HG03521 (cell line): ENCODE measurements at regions not wholly inside any gene's neighbourhood (a gene's known extent, or its start where the extent isn't known, plus 50 kb on each side); places are given as distances from the start of the nearest gene placed in this dataset.

Source experiments
- ATAC-seq: cut with Tn5 transposase; IDR thresholded peaks from one replicate; pipeline ENCODE4 v1.9.1; 2021; ENCODE audit warnings: mild to moderate bottlenecking, moderate library complexity; ENCODE audit not compliant: unreplicated experiment

DNA sequence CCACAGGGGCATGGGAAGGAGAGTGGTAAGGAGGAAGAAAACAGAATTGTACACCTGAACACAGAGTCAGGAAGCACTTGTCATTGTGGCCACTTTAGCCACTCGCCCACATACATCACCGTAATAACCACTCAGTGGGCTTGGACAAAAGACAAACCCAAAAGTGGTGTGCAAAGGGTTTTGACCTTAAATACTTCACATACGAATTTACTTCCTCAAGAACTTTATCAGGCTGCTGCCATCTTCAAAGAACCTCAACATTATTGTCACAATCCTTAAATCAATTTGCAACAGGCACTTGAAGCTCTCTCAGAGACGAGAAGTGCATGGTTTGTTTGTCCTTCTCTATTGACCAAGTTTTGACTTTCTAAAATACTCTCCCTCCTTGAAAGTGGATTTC lies 187.3 kb upstream of the EGLN3 start:
- no peak for ATAC-seq

DNA sequence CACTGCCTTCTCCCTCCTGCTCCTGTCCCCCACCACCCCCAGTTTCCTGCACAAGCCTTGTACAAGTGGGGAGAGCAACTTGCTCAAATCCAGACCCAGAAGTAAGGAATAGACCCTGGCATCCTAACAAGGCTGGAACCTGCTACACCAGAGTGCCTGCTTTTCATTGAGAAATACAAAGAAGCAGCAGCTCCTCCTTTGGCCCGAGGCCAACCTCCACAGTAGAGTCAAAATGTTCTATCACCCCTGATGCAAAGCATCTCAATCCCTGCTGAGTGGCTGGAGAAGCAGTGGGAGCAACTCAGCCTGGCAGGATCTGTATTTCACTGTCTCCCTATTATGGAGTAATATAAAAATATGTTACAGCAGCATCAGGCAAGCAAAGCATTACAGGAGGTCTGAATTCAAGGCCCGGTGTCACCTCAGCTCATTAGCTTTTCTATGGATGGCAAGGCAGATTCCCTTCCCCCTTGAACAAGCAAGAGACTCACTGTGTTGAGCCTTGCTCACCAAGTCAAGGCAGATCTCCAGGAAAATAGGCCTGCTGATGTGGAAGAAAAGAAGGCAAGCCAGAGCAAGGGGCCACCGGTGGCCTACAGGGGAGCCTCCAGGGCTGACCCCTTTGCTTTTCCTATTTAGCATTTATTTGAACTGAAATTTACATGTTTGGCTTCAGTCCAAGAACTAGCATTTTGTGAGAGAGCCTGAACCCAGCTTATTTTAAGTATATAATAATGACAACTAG lies 186.3 kb upstream of the EGLN3 start:
- ATAC-seq = no peak

DNA sequence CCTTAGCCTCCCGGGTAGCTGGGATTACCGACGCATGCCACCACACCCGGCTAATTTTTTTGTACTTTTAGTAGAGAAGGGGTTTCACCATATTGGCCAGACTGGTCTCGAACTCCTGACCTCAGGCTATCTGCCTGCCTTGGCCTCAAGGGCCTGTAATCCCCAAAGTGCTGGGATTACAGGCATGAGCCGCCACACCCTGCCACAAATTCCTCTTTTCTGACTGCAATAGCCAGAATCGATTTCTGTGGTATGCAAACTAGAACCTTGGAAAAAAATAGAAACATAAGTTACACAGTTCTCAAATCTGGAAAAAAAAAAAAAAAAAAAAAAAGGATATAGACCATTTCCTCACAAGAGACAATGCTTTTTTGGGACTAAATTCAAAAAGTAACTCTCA lies 184.6 kb upstream of the EGLN3 start:
- ATAC-seq = no peak

DNA sequence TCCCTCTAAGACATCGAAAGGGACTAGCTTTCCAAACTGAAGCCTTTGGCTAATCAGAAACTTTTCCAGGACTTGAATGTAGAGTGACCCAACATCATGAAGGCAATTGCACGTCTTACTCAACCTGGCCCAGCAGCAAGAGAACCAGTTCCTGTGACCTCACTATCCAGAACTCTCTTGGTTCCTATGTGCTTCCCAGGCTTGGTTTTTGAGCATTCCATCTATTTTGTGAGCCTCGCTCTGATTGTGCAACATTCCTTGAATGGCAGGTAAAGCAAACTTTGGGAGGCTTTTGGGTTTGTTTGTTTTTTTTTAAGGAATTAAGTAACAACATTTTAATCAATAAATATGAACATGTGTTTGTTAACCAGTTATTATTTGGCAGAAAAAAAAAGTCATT lies 183.6 kb upstream of the EGLN3 start:
- ATAC-seq = no peak

DNA sequence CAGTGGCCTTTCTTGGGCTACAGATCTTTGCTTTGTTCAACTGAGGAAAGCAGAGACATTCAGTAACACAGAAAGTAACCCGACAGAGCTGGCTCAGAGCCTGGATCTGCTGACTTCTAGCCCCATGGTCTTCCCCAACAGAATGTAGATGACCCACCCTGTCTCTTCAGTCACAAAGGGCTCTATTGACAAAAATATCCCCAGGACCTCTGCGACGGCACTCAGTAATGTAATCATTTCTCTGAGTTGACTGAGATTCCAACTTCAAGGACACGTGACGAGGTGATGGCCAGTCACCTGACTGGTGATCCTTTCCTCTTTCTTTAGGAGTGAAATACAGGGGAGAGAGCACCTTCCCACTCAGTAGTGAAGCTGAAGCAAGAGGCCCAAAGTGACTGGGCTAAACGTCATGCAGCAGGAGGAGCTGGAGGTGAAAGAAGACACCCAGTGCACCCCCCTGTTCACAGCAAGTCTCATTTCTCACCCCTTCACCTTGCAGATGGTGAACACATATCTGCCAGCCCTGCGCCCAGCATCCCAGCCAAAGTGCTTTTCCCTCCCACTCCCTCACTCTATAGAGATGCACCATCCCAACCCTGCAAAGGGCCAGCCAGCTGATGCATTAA lies 179.2 kb upstream of the EGLN3 start:
- ATAC-seq = no peak

DNA sequence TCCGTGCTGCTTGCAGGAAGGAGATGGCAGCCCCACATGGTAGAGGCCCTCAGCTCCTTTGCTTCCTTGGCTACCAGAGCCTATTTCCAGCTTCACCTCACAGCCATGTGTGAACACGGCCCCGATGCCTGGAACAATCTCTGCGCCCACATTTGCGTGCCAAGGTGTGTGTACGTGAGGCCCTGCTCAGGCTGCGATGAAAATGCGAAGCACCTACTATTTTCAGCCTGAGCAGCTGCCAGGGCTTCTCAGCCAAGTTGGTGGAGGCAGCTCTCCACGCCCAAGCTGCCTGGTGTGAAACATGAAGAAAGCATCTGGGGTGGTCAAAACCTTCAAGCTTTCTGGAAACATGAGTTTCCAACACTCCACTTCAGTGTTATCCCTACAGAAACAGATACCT lies 177.8 kb upstream of the EGLN3 start:
- ATAC-seq = no peak

DNA sequence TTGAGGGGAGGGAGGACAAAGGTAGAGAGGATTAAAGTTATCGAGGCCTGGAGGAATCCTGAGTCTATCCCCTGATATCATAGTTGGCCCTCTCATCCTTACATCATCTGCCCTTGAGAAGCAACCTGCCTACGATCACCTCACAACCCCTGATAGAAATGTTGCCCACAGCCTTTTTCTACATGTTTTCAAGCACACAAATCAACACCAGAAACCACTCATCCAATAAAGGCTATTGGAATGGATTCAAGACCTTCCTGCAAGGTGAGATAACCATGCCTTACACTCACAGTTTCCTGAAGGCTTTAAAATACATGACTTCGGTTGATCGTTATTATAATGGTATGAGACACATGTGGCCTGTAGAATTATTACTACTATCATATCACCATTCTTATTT lies 175.7 kb upstream of the EGLN3 start:
- no peak for ATAC-seq

DNA sequence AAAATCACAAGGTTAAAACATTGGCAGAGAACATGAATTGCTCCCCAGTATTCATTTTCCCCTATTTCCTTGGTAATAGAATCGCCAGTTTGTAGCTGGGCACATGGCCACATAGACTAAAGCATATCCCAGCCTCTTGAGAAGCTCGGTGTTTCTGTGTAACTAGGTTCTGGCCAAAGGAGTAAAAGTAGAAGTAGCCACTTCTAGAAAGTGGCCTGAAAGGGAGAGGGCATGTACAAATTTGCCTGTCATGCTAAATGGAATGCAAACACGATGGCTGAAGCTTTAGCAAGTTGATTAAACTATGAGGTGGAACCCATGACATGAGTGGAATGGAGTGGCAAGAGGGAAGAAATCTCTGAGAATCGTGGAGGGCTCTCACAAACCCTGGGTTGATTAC lies 173.7 kb upstream of the EGLN3 start:
- ATAC-seq = no peak

DNA sequence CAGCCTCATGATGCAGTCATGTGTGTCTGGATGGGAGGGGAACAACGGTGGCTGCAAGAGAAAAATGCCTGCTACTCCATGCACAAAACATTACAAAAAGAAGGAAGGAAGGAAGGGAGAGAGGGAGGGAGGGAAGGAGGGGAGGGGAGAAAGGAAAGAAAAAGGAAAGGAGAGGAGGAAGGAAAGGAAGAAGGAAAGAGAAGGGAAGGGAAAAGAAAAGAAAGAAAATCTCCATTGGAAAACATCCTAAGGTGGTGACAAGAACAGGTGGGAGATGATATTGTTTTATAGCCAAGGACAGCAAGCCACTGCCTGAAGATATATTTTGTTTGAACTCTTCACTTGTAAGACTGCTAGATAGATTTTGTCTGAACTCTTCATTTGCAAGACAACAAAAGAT lies 171.8 kb upstream of the EGLN3 start:
- ATAC-seq = no peak

DNA sequence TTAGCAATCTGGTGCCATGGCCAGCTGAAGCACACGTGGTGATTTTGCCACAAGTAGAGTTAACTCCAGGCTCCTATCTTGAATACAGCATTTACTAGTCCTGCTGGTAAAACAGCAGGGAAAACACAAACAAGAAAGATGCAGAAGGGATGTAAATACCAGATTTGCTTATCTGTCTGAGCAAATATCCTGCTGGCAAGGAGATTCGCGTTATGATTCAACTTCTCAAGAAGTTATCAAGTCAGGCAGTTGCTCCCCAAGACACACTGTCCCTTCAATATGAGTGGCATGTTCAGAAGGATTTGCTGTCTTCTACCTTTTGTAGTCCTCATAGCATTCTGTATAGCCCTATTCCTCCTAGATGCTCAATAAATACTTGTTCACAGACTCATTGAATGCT lies 171.2 kb upstream of the EGLN3 start:
- ATAC-seq = no peak

DNA sequence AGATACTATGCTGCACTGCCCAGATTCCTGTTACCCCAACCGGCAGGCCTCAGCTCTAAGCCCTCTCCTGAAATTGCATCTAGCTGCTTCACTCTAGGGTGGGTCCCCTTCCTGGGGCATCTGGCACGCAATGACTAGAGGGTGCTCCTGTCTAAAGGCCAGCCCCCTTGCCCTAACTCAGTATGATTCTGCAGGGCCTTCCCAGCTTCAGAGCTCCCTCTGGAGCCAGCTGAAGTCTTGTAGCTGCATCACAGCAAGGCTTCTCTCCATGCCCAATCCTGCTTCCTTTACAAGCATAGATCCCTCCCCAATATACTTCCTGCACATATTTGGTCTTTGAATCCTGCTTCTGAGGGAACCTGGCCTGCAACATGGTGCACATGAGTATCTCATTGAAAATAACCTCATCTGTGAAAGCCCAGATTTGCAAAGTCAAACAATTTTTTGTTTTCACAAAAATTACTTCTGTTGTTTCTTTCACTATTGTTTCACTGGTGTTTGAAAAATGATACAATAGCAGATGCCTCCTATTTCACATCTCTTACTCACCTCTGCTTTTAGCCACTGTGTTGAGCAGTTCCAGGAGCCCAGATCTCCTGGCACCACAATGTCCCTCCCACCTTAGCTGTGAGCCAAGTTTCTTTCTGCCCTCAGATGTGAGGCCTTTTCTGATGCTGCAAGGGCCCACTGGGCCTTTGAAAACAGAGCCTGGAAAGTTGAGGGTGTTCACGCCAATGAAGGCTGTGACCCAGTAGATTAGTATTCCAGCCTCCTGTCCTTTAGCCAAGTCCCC lies 169.5 kb upstream of the EGLN3 start:
- ATAC-seq = no peak

DNA sequence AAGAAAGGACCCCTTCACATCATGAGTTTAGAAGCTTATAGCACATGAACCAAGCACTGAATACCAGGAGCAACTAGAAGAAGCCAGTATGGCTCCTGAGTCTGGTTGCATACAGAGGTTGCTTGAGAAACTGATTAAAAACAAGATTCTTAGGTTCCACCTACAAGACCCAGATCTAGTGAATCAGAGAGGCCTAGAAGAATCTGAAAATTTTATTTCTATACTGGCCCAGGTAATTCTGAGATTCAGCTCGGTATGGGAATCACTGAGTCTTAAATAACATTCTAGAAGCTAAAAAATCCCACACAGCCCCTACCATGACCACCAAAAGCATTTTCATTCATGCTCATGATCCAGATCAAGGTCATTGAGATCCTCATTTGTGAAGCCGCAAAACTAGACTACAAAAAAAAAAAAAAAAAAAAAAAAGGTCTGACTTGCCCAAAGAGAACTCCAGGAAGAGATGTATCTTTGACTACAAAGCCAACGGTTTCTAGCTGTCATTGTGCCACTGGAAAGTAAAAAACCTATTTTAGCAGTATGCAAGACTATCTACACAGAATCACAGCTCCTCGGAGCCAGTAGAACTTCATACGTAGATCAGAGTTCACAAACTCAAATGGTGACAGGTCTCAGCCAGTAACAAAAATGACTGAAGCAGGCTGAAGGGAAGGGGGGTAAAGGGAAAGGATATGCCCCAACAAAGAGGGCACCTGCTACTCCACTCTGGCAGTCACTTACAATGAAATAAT lies 168.4 kb upstream of the EGLN3 start:
- ATAC-seq = no peak

DNA sequence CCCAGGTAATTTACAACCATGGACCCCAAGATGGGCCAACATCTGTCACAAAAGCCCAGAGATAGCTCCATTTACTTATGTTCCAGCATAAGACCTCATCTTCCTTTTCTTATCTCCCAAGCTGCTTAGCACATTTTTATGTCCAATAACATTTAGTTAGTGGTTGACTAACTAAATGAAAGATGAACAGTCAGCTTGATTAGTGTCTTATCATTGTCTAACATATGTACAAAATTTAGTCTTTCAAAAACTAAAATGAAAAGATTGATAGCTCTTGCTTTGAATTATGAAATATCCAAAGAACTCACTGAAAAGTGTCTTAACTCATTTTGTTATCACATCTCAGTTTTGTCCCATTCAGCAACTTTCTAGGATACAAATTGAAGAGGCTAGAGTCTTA lies 163.1 kb upstream of the EGLN3 start:
- ATAC-seq = no peak

DNA sequence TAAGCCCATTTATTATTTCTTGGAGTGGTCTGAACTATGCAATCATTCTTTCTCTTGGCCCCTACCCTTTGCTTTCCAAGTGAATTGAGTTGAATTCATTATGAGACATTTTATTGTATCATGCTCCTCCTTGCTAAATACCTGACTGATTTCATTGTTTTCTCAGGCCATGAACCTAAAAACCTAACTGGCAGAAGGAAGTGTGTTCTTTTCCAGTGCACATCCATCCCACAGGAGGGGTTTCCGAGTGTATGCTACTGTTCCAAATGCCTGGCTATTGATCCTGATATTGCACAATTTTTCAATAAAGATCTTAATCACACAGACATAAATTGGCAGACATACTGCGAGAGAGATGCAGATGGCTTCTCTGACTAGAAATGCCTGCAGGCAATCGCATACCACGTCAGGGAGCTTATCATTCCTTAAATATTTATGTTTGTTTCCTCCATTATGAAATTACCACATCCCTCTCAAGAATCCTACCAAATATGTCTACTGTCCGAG lies 162.2 kb upstream of the EGLN3 start:
- no peak for ATAC-seq

DNA sequence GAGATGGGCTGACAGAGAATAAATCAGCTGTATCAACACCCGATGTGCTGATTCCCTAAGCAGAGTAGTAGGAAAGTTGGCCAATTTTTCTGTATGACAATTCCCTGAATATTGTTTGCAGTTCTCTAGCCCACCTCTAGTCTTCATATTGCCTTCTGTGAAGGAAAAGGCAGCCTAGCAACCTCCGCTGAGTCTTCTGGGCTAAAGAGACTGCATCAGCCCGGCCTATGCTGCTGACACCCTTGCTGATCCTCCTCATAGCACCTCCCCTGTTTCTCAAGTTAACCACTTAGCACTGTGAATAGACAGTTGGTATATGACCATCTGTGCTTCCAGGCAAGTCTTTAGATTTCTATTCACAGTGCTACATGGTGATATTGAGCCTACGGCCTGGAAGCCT lies 161.1 kb upstream of the EGLN3 start:
- no peak for ATAC-seq

DNA sequence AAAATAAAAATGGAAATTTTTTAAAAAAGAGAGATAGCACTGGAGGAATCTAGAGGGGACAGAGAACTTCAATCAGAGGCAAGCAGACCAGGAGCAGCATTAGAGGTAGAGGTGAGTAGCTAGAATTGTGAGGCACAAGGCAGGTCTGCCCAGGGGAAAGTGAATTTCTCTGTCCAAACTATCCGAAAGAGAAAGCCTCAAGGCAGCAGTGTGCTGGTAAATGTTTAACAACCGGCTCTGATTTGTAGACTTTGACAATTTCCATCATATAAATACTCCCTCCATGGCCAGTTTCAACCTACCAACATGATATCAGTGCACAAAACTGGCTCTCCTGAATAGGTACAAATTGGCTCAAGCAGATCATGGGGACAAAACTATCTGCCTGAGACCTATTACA lies 160.6 kb upstream of the EGLN3 start:
- no peak for ATAC-seq

DNA sequence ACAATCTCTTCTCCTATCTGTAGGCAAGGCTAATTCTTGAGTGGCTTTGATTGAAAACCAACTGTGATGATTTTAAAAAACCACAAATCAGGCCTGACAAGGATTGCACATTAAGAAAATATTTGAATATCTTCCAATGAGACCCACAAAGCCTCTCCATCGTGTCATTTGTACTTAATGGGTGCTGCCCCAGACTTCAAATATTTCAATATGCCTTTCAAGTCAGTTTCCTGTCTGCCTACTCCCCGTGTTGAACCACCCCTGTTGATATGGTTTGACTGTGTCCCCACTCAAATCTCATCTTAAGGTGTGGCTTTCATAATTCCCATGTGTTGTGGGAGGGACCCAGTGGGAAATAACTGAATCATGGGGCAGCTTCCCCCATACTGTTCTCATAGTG lies 159.7 kb upstream of the EGLN3 start:
- ATAC-seq = no peak

DNA sequence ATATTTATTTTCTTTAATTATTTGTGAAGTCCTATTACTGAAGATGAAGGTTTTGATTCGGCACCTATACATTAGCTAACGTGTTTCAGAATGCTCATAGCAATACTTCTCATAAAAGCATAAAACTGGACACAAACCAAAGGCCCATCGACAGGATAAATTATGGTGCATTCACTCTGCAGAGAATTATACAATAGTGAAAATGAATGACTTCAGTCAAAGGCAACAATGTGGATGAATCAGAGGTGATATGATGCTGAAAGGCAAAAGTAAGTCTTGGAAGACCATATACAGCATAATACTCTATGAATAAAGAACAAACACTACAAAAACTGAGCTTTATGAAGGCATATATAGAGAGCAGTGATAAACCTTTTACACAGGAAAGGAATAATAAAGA lies 156.6 kb upstream of the EGLN3 start:
- ATAC-seq = no peak

DNA sequence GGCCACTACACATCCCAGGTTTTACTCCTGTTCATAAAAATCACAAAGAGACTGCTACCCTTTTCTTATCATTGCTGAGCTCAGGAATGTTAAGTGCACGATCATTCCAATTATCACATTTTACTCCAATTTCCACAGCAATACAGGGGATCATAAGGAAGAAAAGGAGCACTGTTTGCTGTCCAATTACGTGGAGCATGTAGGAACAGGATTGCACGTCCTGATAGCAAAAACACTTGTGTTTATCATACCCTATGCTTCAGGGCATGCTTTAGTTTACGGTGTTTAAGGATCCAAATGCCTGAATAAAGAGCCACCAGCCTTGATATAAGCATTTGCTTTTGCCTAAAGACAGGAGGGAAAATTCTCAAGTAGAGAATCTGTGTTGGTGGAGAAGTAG lies 155.4 kb upstream of the EGLN3 start:
- no peak for ATAC-seq

DNA sequence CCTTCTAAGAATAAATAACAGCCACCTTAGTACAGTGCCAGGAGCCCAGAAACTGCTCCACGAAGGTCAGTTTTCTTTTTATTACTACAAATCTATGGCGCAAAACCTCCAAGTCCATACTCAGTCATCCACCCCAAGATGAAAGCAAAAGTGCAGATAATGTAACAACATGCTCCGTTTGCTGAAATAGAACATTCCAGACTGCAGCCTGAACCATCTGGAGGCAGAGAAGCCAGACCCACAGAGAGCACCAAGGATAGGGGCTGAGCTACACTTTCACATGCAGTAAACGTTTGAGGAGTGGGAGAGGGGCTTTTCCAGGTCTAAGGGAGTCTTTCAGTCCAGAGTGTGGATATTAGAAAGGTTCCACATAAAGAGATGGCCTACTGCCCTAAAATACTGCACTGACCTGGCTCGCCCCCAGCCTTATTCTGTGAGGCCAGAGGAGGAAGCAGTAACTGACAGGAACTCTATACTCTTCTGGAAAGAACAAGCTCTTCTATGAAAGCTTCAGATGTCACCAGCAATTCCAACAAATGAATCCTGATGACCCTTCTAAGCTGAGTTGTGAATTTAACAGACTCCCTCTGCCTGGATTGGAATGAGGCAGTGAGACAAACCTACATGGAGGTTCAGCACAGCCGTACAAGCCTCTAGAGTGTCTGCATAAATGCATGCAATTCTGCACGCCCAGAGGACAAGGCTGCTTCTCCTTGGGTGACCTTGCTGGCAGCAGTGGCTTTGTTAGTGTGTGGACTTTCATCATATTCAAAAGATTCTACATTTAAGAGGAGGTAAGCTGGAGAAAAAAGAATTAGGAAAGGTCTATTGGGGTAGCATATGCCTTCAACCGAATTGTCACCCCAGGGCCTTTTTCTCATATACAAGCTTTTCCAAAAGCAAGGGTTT lies 153.9 kb upstream of the EGLN3 start:
- ATAC-seq = no peak
